GM12875 (cell line): ENCODE measurements at regions not wholly inside any gene's neighbourhood (a gene's known extent, or its start where the extent isn't known, plus 50 kb on each side); places are given as distances from the start of the nearest gene placed in this dataset.

Experiments
- H3K4me3 ChIP-seq: one replicate; pipeline ENCODE4 v1.5.1; 2011; ENCODE audit warnings: low read depth, low read length, control low read depth
- CTCF ChIP-seq: IDR thresholded peaks from 2 replicates; pipeline ENCODE4 v1.5.1; 2011; ENCODE audit warnings: low read depth, mild to moderate bottlenecking, control low read depth, inconsistent platforms, low read length, moderate library complexity, borderline replicate concordance; ENCODE audit not compliant: insufficient read depth

GRCh38 chrX:13469963-13470684 lies 99.3 kb upstream of the EGFL6 start:
- H3K4me3 ChIP-seq: no peak overlapping the region
- TF ChIP-seq CTCF: no peak

DNA sequence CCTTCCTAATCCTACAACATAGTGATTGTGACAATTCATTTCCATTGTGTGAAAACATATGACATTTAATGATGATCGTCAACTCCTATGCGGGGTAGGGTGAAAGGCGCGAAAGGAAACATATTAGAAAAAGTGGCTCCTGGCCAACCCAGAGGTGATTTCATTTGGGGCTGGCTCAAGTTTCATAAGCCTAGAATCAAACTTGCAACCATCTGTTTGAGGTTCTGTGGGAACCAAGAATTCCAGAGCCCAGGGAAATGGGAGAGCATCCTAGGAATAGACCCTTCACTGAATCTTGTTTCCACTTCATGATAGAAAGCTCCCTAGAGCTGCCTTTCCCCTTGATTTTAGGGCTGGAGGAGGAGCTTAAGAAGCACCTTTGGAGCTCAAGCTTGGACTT lies 101.3 kb upstream of the EGFL6 start:
- TF ChIP-seq CTCF: no peak
- H3K4me3 ChIP-seq: no peak overlapping the region

DNA sequence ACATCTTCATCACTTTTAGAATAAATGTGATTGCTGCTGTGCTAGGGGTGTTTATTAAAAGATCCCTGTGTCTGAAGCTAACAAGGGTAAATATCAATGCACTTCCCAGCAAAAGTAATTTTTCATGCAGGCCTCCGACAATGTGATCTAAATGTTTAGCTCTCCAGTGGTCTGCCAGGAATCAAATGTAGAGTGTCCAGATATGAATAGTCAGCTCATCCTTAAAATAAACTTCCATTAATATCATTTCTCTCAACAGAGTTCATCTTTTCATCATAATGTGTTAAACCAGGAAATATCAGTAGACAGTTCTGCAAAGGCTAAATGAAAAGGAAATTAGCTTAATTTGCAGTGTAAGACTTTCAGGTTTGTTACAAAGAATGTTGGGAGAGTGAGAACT lies 102.2 kb upstream of the EGFL6 start:
- TF ChIP-seq CTCF: no peak
- no peak overlapping the region for H3K4me3 ChIP-seq

GRCh38 chrX:13464599-13465275 lies 104.7 kb upstream of the EGFL6 start:
- TF ChIP-seq CTCF: no peak
- H3K4me3 ChIP-seq: no peak overlapping the region

DNA sequence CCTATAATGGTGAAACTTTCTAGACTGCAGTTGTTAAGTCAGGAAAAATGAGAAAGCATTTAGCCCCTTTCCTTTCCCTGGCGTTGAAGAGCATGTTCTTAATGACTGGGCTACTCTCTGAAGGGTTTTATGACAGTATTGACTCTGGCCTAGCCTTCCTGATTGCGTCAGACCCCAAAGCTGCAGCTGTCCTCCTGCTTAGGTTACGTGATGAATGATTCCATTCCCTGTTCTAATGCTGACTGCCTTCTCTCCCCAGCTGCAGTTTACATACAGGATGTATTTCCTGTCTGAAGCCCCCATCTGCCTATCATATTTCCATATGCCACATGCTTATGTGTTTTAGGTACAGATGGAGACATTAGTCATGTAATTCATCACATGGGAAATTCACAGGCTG lies 105.8 kb upstream of the EGFL6 start:
- TF ChIP-seq CTCF: no peak
- no peak overlapping the region for H3K4me3 ChIP-seq

DNA sequence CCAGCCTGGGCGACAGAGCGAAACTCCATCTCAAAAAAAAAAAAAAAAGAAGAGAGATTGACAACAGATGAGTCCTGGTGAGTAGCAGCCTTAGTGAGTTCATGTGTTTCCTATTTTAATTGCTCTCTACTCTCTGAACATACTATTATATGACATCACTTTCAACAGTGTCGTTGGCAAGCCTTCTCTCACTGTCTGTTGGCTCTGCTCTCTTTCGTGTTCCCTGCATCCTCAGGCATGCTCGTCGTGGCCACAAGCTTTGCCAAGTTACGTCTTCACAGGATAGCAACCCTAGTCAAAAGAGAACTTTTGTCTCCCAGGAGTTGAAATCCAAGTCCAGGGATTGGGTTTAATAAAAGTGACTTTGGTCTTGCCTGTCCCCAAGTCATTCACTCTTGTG lies 117.1 kb upstream of the EGFL6 start:
- TF ChIP-seq CTCF: no peak
- H3K4me3 ChIP-seq: no peak overlapping the region

GRCh38 chrX:13449441-13449840 lies 120.0 kb upstream of the EGFL6 start:
- no peak for TF ChIP-seq CTCF
- H3K4me3 ChIP-seq: no peak overlapping the region
